ENCODE measurements at regions not wholly inside any gene's neighbourhood (a gene's known extent, or its start where the extent isn't known, plus 50 kb on each side); places are given as distances from the start of the nearest gene placed in this dataset.

- Histone ChIP-seq H3K27ac (peak overlapping the region in 3 of 4 donors; percentile 5 to 69 (median 65)), H3K27me3 (no peaks in the 10 kb centered on the region), H3K9me3 (no peaks in the 10 kb centered on the region), H3K36me3 (no peaks in the 10 kb centered on the region), H3K4me1 (peaks cover 0 to 31% (median 0%) of the 10 kb centered on the region in 3 donors), H3K4me3 (no peak overlapping the region)
- DNase-seq, result no peak
- 64 to 67% methylated on average over 1 of the region's 1 CpG for WGBS, 2 donors
- no peak for TF ChIP-seq CTCF (IDR thresholded peaks at IDR 0.05)
- TF ChIP-seq POLR2A (IDR thresholded peaks at IDR 0.05), result no peak
- intact Hi-C loops (cut with DNase I), result no loop called here
Observed at GRCh38 chr6:146878168-146878951, 279.6 kb downstream of the ADGB start.

- intact Hi-C loops (cut with DNase I), result no loop called here
- Histone ChIP-seq H3K4me3 (no peak overlapping the region), H3K27me3 (no peaks in the 10 kb centered on the region), H3K9me3 (no peaks in the 10 kb centered on the region), H3K4me1 (peaks cover 0 to 31% (median 0%) of the 10 kb centered on the region in 3 donors), H3K27ac (peak overlapping the region in 3 of 4 donors; percentile 5 to 69 (median 65)), H3K36me3 (no peaks in the 10 kb centered on the region)
- TF ChIP-seq POLR2A (IDR thresholded peaks at IDR 0.05) (no peak), CTCF (IDR thresholded peaks at IDR 0.05) (no peak)
- DNase-seq, result no peak
- 54 to 79% methylated on average over 2 of the region's 2 CpGs for WGBS, 2 donors
Observed at GRCh38 chr6:146878952-146879340, 280.2 kb downstream of the ADGB start.

GRCh38 chr6:146879406-146880117, 280.8 kb downstream of the ADGB start:
- TF ChIP-seq POLR2A (IDR thresholded peaks at IDR 0.05), result no peak
- no peak for TF ChIP-seq CTCF (IDR thresholded peaks at IDR 0.05)
- Histone ChIP-seq H3K27me3 (no peaks in the 10 kb centered on the region), H3K9me3 (no peaks in the 10 kb centered on the region), H3K4me1 (peaks cover 0 to 31% (median 0%) of the 10 kb centered on the region in 3 donors), H3K27ac (peak overlapping the region in 3 of 4 donors; percentile 5 to 69 (median 65)), H3K4me3 (no peak overlapping the region), H3K36me3 (no peaks in the 10 kb centered on the region)
- 72 to 92% methylated on average over 4 of the region's 4 CpGs for WGBS, 2 donors
- DNase-seq, result no peak
- intact Hi-C loops (cut with DNase I), result no loop called here

GRCh38 chr6:146881228-146882181, 282.7 kb downstream of the ADGB start:
- 65 to 68% methylated on average over 9 of the region's 9 CpGs for WGBS, 2 donors
- no peak overlapping the region for H3K4me3 ChIP-seq
- no peaks in the 10 kb centered on the region for H3K9me3 ChIP-seq
- no peaks in the 10 kb centered on the region for H3K27me3 ChIP-seq
- H3K36me3 ChIP-seq, result no peaks in the 10 kb centered on the region
- peaks cover 0 to 24% (median 0%) of the 10 kb centered on the region in 3 donors for H3K4me1 ChIP-seq
- DNase-seq, result no peak
- H3K27ac ChIP-seq, result no peak overlapping the region
- intact Hi-C loops (cut with DNase I), result no loop called here
- TF ChIP-seq POLR2A (IDR thresholded peaks at IDR 0.05), result no peak
- TF ChIP-seq CTCF (IDR thresholded peaks at IDR 0.05), result no peak

Data from esophagus squamous epithelium (tissue), 5 donors.